ENCODE measurements at regions not wholly inside any gene's neighbourhood (a gene's known extent, or its start where the extent isn't known, plus 50 kb on each side); places are given as distances from the start of the nearest gene placed in this dataset.

DNA sequence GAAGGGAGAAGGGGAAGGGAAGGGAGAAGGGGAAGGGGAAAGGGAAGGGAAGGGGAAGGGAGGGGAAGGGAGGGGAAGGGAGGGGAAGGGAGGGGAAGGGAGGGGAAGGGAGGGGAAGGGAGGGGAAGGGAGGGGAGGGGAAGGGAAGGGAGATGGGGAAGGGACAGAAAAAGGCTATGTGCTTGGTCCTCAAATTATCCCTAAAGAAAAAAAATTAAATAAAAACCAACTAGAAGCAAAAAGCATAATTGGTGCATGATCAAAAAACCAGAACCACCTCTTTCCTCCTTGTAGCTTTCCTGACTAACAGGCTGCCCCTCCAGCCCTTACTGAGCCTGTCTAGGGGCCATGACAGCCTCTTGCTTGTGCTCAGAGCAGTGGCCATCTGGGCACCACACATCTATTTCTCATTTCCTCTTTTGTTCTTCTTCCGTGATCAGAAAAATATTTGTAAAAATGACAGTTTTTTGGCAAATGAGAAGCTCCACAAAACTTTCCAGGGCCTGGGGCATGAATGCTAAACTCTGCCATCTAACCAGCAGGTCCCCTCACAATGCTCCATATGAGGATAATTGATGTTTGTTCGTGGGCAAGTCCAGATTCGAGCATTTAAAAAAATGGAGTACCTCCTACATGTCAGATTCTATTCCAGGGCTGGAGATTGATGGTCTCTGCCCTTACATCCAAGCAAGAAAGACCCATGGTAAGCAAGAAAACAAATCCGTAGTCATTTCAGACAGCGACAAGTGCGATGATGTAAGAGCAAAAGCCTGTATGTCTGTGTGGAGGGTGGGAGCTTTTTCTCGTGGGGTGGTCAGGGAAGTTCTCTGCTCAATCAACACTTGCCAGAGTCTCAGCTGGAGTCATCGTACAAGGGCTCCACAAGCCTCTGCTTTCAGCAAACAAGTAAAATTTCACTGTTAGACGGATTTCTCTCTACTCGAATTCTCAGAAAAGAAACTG, 320.9 kb downstream of the WDR11 start:
- no peak for DNase-seq (ENCODE audit: low spot score)

DNA sequence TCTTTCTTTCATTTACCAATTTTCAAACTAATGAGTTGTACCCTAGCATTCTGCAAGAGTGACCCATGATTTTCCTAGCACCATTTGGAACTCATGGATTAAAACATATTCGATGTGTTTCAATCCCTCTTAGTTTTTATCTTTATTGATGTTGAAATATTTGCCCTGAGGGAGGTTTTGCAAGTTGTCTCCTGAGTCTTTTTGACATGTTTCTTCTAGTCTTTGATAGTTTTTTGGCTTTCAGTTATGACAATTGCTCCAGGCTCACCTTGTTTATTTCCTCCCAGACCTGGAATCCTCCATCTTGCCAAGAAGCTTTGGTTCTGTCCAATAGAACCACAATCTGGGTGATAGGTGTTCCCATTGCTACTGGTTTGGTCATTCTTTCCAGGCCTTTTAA, 327.8 kb downstream of the WDR11 start:
- no peak for DNase-seq (ENCODE audit: low spot score)

DNA sequence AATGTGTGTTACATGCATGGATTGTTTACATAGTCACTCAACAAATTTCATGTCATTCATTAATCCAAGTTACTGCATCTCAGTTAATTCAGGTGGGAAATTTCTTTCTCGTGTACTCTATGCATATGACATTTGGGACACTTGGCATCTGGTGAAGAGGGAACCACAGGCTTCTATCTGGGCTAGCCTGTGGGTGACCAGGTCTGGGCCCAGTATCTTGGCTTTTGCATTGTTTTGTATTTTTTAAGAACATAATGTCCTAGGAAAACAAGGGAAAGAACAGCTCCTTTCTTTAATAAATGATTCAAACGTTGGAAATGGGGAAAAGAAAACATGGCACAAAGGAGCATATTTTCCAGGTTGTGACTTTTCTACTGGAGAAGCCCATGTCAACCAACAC, 331.1 kb downstream of the WDR11 start:
- DNase-seq (ENCODE audit: low spot score) = no peak

DNA sequence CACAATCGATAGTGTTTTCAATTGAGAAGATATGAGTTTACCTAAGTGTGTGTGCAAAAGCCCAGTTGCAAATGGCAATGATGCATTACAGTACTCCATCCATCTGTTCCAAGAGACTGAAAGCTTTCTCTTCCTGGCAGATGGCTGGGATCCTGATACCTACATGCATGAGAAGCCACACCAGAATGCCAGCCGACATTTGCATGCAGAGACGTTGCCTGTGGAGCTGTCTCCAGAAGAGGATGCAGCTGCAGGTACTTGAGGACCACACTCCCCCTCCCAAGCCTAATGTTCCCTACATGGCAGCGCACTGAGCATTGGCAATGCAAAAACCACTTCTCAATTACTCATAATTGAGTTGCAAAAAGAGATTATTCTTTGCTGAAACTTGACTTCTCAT, 332.1 kb downstream of the WDR11 start:
- no peak for DNase-seq (ENCODE audit: low spot score)

DNA sequence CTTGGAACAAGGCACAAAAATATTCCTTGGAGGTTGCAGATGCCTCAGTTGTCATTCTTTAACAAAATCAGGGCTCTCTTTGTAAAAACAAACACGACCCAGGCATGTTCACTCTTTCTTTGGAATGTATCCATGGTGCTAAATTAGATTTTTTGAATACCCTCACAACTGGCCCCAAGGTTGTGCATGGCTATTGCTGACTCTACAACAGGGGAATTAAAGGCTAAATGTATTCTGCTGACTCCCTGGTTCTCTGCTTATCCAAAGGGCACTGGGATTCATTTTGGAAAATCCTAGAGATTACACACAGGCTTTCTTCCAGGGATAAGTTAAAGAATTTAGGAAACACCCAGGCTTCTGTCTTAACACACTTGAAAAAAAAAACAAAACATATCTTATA, 332.5 kb downstream of the WDR11 start:
- DNase-seq (ENCODE audit: low spot score) = no peak

DNA sequence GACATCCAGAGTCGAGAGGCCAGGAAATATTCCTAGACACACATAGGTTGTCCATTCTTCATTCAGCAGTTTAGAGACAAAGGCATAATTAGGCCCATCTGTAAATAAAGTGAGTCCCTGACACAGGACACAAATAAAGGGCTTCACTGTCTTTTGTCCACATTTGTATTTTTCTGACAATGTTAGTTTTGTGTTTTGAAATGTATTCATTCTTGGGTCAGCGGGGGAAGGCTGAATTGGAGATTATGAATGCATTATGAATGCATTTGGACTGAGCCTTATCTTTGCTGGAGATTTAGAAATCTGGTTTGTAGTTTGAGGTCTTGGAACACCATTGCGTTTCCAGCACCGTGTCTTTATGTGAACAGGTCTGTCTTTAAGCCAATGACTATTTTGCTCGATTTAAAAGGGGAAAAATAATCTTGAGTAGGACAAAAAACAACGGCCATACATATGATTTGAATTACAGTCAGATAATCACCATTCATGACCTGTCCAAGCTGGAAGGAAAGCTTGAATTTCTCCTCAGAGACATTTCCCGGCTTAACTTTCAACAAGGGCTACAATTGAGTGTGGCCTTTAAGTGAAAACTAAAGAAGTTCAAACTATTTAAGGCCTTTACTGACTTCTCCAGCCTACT, 334.8 kb downstream of the WDR11 start:
- DNase-seq (ENCODE audit: low spot score) = no peak

DNA sequence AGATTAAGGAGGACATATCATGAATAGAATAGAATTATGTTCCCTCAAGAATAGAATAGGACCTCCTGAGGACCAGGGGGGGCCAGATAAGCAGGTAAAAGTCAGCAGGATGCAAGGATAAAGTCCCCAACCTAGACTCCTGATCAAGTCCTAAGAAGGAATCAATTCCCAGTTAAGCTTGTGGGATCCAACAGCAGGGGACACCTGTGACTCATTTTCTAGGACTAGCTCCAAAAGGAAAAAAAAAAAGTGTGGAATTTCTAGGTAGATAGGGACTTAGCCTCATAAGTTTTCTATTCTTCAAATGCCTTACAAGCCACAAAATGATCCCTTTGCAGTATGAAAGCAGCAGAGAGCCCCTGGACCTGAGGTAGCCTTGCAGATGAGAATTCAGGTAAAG, 336.2 kb downstream of the WDR11 start:
- DNase-seq (ENCODE audit: low spot score) = no peak

DNA sequence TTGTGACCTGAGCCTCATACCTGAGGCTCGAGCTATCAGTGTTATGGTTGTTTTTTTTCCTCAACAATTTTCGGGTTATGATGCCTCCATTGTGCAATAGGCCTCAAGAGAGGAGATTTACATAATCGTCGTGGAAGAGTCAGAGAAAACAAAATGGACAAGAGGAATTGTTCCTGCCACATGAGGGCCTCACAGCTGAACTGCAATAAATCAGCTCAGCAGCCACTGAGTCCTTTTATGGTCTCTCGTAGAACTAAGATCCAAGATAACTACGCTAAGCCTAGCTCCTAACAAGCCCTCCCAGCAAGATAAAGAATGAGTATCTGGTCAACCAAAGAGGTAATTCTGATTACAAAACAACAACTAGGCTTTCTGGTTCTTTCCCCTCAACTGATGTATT, 336.8 kb downstream of the WDR11 start:
- DNase-seq (ENCODE audit: low spot score) = no peak

DNA sequence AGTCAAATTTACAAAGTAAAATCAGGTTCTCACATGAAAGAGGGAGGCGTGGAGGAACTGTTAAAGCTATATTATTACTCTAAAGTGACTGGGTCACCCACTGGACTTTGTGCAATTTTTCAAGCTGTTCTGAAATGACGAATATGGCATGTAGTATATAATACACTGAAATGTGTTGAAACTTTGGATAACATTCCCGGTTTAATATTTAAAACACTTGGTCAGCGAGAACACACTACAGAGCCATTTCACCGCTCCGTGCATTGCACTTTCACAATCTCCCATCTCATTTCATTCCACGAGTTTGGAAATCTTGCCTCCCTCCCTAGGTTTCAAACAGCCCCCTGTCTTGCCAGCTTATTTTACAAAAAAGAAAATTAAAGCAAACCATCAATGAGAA, 337.9 kb downstream of the WDR11 start:
- no peak for DNase-seq (ENCODE audit: low spot score)

DNA sequence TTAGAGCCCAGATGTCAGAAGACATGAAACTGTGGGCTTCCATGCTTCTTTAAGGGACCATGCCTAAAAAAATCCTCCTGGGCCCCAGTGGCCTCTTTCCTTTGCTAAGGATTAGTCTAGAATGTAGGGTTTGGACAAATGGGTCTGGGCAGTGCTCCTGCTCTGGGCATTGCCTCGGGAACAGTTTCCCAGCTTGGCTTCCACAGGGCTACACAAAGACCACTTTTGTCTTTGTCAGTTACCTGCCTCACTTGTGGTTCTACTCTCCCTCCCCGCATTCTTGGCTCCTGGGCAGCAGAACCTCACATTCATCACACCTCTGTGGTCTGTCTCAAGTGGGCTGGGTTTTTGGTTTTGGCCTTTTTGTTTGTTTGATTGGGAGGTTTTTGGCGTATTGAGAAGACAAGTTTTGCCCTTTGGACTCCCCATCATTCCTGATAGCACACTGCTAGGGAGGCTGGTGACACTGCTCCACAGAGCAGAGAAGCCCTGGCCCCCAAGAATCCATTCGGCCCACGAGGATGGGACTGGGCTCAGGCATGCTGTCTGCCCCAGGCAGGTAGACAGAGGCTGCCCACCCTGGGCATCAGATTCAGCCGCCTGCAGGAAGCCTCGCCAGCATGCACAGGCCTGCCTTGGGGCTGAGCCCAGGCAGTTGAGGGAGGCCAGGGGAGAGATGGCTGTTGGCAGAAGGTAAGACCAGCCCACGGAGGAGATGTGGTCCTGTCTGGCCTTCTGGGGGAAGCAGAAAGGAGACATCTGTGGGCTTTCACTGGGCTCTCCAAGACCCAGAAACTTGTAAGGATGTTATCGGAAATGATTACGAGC, 343.7 kb downstream of the WDR11 start:
- DNase-seq (ENCODE audit: low spot score) = no peak

DNA sequence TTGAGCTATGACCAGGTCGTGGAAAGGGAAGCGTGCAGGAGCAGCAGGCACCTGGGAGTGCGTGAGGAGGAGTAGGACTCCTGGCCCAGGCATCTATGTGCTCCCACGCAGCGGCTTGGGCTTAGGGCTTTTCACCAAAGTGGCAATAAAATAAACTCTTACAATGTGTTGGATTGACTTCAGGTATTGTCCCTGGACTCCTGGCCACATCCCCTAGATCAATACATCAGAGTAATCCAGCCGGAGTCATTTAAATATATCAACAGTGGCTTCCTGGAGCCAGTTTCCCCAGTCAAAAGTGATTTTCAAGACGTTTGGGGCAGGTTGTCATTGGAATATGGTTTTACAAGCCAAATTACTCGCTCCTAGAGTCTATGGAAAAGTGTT, 344.4 kb downstream of the WDR11 start:
- no peak for DNase-seq (ENCODE audit: low spot score)

DNA sequence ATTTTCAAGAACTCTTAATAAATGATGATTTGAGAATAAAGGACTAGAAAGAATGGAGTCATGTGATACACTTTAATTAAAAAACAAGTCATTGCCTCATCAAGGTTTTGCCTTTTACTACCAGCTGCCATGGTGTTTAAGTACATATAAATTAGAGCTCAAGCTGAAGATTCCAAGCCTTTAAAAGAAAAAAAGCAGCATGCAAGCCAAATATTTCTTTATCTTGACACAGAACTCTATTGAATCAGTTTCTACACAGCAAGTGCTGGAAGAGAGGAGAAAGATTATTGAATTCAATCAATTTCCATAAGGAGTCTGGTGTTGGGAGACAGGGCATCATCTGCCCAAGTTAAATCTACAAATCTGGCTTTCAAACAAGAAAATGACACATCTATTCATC, 347.9 kb downstream of the WDR11 start:
- DNase-seq (ENCODE audit: low spot score) = no peak

DNA sequence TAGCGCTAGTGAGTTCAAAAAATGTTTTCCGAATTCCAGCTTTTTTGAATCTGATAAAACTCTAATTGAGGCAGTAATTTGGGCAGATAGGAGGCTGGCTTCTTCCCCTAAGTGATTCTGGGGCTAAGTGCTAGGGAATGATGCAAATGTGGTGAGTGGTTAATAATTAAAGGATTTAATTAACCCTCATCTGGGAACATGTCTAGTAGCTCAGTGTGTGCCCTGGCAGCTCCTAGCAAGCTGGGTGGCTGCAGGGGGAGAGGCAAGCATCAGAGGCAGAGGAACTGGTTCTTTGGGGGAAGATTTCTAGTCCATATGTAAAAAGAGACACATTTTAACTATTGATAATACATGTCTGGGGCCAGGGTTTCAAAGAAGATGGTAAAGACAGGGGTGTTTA, 354.5 kb downstream of the WDR11 start:
- no peak for DNase-seq (ENCODE audit: low spot score)

DNA sequence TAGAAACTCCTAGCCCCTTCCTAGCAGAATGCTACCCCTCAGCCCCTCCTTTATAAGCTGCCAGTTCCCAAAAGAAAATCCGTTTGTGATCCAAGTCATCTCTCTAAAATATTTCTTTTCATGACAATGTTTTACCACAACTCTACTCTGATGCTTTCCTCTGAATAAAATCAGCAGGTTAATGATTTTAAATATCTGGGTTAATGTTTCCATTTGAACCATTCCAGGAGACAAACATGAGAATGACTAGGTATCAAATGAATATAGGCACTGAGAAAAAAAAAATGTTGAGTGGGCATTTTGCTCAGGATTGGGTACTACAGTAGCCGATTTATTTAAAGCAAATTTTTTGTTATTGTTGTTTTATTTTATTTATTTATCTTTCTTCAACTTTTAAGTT, 360.3 kb downstream of the WDR11 start:
- no peak for DNase-seq (ENCODE audit: low spot score)

DNA sequence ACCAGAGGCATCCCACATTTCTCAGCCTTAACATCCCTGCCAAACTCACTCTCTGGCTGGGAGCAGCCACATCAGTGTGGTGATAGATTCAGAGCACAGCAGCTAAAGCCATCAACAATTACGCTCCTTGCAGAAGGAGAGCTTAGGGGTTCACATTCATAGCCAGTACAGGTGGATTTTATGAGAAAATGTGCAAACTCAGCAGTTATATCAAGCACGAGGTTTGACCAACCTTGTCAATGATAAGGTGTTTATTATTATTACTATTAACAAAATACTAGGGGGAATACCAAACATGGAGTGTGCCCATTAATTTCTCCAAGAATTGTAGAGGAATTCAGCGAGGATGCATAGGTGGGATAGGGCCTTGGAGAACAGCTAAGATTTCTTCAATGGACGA, 362.3 kb downstream of the WDR11 start:
- no peak for DNase-seq (ENCODE audit: low spot score)

DNA sequence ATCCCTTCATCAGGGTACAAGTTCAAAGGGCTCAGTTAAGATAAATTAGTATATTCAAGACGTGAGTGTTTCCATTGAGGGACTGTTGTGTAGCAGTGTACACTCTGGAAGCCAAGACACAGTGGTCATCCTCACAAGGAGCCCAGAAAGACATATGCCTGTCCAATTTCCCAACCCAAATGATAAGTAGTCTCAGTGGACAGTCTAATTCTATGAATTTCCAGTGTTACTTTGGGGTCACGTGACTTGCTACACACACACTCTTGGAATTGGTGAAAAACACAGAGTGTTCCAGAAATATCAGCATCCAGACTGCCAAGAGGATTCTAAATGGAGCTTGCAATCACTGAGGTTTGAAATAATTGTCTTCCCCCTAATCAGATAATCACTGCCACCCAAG, 365.1 kb downstream of the WDR11 start:
- DNase-seq (ENCODE audit: low spot score) = no peak

DNA sequence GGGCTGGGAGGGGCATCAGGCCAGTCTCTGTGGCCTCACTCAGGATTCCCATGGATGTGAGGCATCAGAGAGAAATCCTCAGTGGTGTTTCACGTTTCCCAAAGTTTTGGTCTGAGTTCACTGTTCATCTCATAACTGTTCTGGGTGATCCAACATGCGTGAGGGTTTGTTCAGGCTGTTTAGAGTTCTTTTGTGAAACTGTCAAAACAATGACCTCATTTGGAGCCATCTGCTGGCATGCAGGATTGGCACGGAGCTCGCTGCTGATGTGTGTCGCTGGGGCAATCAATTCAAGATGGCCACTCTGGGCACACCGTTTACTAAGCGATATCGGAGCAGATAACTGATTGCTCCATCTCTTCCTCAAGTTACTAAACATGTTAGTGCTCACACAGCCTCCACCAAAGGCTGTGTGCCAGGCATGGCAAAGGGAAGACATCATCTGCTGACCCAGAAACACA, 365.6 kb downstream of the WDR11 start:
- DNase-seq (ENCODE audit: low spot score) = peak; percentile 65

DNA sequence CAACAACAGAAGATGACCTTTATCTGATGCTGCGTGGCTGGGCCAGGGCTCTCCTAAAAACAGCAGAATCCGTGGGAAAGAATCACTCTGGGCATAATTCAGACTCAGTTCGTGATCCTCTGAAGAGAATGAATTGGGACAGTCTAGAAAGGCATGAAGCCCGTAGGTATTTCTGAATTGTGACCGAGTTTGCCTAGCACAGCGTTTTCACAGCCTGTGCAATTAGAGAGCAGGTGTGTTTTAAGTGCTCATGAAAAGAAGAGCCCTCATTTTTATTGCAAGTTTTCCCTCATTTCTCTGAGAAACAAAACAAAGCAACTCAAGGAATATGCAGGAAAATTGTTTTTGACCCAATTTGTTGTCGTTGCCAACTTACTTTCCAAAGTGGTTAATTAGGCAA, 366.2 kb downstream of the WDR11 start:
- DNase-seq (ENCODE audit: low spot score) = no peak

DNA sequence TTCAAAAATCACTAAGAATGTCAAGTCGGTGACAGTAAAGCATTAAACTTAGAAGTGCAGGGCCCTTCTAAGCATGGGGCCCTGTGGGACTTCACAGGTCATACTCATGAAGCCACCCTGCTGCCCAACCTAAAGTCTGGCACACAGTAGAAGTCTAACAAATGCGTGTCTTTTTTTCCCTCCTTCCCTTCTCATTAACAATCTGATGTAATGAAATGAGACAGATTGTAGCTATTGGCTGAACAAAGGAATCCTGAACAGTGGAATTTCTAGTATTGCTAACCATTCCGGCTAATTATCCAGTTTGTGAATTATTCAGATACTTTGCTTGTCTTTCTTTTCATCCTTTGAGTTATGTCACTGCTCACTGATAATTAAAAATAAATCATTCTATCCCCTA, 369.9 kb downstream of the WDR11 start:
- DNase-seq (ENCODE audit: low spot score) = no peak

DNA sequence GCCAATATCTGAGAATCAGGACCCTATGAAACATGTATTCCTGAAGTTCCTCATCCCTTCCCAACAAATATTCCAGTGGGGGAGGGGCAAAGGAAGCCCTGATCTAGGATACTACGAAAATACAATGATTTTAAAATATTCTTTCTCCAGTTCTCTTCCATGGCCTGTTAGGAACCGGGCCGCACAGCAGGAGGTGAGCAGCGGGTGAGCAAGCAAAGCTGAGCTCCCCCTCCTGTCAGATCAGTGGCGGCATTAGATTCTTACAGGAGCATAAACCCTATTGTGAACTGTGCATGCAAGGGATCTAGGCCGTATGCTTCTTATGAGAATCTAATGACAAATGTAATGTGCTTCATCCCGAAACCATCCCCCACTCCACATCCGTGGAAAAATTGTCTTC, 370.8 kb downstream of the WDR11 start:
- no peak for DNase-seq (ENCODE audit: low spot score)

DNA sequence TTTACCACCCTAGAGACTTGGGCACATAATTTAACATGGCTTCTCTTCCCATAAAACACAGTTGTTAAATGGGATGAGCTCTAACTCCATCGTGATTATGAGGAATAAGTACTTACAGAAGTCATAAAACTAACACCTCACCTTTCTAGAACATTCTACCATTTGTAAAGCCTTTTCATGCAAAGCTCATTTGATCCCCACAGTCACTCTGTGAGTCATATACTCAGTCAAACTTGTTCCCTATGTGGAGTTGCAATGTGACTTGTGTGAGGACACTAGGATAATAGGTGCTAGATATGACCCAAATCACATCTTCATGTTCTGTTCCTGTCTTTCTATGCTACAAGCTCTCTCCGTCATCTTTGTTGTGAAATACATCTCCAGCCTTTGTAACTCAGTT, 371.7 kb downstream of the WDR11 start:
- DNase-seq (ENCODE audit: low spot score) = no peak

DNA sequence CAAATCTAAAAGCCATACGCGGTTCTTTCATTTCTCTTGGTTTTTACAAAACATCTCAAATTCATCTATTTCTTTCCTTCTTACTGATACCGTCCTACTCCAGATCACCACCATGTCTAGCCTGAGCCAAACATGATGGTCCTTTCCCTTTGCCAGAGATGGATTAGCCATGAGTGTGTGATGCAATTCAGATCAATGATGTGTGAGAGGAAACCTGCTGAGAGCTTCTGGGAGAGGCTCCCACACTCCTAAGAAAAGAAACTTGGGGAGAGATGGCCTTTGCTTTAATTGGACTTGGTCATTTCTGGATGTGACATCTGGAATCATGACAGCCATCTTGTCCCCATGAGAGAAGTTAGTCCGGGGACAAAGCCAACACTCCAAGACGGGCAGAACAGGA, 367.2 kb downstream of the FGFR2 start:
- DNase-seq (ENCODE audit: low spot score) = no peak

DNA sequence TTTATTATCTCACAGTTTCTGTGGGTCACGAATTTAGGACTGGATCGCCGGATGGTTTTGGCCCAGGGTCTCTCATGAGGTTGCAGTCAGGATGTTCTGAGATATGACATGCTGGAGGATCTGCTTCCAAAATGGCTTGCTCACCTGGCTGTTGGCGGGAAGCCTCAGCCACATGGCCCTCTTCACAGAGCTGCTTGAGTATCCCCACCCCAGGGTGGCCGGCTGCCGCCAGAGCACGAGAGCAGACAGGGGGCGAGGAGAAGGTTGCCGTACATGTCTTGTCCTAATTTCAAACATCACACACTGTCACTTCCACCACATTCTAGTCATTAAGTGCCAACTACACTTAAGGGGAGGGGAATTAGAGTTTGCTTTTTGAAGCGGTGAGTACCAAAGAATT, 365.8 kb downstream of the FGFR2 start:
- no peak for DNase-seq (ENCODE audit: low spot score)
